Calu3 (cell line): ENCODE measurements at regions not wholly inside any gene's neighbourhood (a gene's known extent, or its start where the extent isn't known, plus 50 kb on each side); places are given as distances from the start of the nearest gene placed in this dataset.

ENCODE experiments used
- BruUV-seq: library from RNA; stranded (reverse); fragments of 400-500 nt; replicated peaks from 2 replicates; lab custom pipeline; 2021; lab: Mats Ljungman, UMichigan
- CTCF ChIA-PET: fragments of 300-600 bp; sonication (Branson Sonifier 250); formaldehyde crosslinking; loops from one replicate; lab custom pipeline; 2022; ENCODE audit warnings: antibody characterized with exemption; lab: Charles Lee
- DNase-seq: peaks from one replicate; pipeline ENCODE4 v3.0.0; 2022
- H3K27ac Mint-ChIP-seq: one replicate; pipeline ENCODE4 v1.8.0; 2022; ENCODE audit warnings: mixed read lengths; ENCODE audit not compliant: unreplicated experiment
- H3K27me3 Mint-ChIP-seq: one replicate; pipeline ENCODE4 v1.8.0; 2022; ENCODE audit warnings: mixed read lengths; ENCODE audit not compliant: unreplicated experiment
- H3K36me3 Mint-ChIP-seq: one replicate; pipeline ENCODE4 v1.8.0; 2022; ENCODE audit warnings: mild to moderate bottlenecking, moderate library complexity, mixed read lengths; ENCODE audit not compliant: insufficient read depth, unreplicated experiment
- H3K4me1 Mint-ChIP-seq: one replicate; pipeline ENCODE4 v1.8.0; 2022; ENCODE audit warnings: mild to moderate bottlenecking, low read depth, mixed read lengths; ENCODE audit not compliant: unreplicated experiment
- H3K4me3 Mint-ChIP-seq: one replicate; pipeline ENCODE4 v1.8.0; 2022; ENCODE audit warnings: mild to moderate bottlenecking, low read depth, moderate library complexity, mixed read lengths; ENCODE audit not compliant: unreplicated experiment
- H3K9me3 Mint-ChIP-seq: one replicate; pipeline ENCODE4 v1.8.0; 2022; ENCODE audit warnings: low read depth, mixed read lengths; ENCODE audit not compliant: unreplicated experiment
- intact Hi-C: fragments of 100-400 bp; cut with micrococcal nuclease; formaldehyde crosslinking; loops from one replicate; pipeline ENCODE4 v1.10.0; 2022; ENCODE audit not compliant: unreplicated experiment
- TF ChIP-seq, protein P1 (sequence below): fragments of 200-600 bp; IDR thresholded peaks from one replicate; pipeline ENCODE4 v1.8.0; 2022; ENCODE audit warnings: antibody characterized with exemption; ENCODE audit not compliant: unreplicated experiment

DNA sequence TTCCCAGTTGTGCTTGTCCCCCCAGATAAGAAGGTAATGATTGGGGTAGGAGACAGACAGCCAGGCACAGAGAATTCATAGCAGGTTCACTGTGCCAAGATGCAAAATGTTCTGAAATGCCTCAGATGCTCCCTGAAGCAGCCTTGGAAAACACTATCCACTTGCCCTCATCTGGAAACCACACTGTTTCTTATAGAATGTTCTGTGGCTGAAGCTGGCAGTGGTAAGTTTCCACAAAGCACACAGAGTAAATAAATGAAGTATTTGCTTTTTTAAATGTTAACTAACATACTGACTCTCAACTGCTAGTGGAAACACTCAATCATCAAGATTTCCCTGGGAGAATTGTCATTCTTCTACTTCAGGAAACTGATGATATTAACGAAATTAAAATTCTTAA is 311.4 kb downstream of the PRDM5 start:
- BruUV-seq: no TSS peak
- peaks cover 3% of the 10 kb centered on the region for H3K9me3 Mint-ChIP-seq
- TF ChIP-seq, protein P1, sequence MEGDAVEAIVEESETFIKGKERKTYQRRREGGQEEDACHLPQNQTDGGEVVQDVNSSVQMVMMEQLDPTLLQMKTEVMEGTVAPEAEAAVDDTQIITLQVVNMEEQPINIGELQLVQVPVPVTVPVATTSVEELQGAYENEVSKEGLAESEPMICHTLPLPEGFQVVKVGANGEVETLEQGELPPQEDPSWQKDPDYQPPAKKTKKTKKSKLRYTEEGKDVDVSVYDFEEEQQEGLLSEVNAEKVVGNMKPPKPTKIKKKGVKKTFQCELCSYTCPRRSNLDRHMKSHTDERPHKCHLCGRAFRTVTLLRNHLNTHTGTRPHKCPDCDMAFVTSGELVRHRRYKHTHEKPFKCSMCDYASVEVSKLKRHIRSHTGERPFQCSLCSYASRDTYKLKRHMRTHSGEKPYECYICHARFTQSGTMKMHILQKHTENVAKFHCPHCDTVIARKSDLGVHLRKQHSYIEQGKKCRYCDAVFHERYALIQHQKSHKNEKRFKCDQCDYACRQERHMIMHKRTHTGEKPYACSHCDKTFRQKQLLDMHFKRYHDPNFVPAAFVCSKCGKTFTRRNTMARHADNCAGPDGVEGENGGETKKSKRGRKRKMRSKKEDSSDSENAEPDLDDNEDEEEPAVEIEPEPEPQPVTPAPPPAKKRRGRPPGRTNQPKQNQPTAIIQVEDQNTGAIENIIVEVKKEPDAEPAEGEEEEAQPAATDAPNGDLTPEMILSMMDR: no peak

DNA sequence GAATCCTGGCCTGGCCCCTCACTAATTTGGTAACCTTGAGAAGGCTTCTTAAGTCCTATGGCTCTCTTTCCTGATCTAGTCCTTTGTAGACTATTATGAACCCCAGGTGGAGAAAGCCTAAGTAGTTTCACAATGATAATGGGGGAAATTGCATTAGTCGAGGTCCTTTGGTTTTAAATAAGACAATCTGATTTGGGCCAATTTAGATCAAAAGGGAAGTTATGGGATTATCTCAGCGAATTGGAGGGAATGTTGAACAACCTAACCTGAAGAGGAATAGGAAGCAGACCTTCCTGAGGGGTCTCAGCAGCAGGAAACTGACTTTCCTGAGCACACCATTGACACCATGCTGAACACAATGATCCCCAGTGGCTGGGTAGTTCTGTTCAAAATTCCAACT is 331.5 kb downstream of the PRDM5 start:
- Mint-ChIP-seq H3K9me3 (peaks cover 4% of the 10 kb centered on the region), H3K27ac (no peak overlapping the region)

More for the DNA sequence above, 311.4 kb downstream of the PRDM5 start:
- H3K4me1 Mint-ChIP-seq: no peaks in the 10 kb centered on the region
- CTCF ChIA-PET: no interaction called here
- H3K27me3 Mint-ChIP-seq: no peaks in the 10 kb centered on the region
- H3K27ac Mint-ChIP-seq: no peak overlapping the region
- no peak overlapping the region for H3K4me3 Mint-ChIP-seq
- no peak for DNase-seq
- H3K36me3 Mint-ChIP-seq: no peaks in the 10 kb centered on the region
- intact Hi-C loops: no loop called here

DNA sequence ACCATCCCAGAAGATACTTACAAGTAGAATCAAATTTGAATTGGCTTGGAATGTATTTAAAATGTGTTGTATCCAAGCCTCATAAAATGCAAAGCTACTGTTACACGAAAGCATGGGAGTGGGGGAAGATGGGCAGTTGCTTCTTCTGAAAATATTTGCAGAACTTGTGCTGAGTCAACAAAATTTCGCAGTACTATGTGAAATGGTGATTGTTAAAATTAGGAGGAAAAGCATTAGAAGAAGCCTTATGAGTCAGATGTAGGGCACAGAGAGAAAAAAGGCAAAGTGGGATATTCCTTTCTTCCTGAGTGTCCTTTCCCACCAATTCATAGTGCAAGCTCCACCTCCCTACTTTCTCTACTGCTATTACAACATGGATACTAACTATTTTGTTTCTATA is 332.7 kb downstream of the PRDM5 start:
- TF ChIP-seq, protein P1: no peak
- CTCF ChIA-PET: no interaction called here
- DNase-seq: no peak
- H3K27me3 Mint-ChIP-seq: no peaks in the 10 kb centered on the region
- H3K27ac Mint-ChIP-seq: no peak overlapping the region
- intact Hi-C loops: no loop called here
- no peaks in the 10 kb centered on the region for H3K36me3 Mint-ChIP-seq
- H3K4me1 Mint-ChIP-seq: no peaks in the 10 kb centered on the region
- BruUV-seq: no TSS peak
- no peak overlapping the region for H3K4me3 Mint-ChIP-seq
- H3K9me3 Mint-ChIP-seq: peaks cover 5% of the 10 kb centered on the region

More for the DNA sequence above, 331.5 kb downstream of the PRDM5 start:
- BruUV-seq: no TSS peak
- CTCF ChIA-PET: no interaction called here
- TF ChIP-seq, protein P1: no peak
- H3K27me3 Mint-ChIP-seq: no peaks in the 10 kb centered on the region
- DNase-seq: no peak
- H3K4me3 Mint-ChIP-seq: no peak overlapping the region
- no peaks in the 10 kb centered on the region for H3K36me3 Mint-ChIP-seq
- intact Hi-C loops: no loop called here
- H3K4me1 Mint-ChIP-seq: no peaks in the 10 kb centered on the region

DNA sequence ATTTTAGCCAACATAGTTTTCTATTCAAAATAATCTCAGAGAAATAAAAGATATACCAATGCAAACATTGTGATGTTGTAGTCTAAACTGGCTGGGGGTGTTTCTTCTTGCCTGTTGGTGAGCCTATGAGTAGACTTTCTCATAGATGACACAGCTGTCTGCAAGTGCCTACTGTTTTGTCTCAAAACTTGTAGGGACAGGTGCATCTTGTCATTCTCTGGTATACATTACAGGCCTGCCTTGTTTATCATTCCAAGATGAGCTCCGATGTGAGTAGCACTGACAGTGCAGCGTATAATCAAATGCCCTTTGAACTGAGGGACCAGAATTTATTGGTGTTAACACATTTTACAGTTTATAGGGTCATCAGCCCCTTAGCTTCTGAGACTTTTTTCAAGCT is 353.8 kb downstream of the PRDM5 start:
- intact Hi-C loops: no loop called here
- H3K36me3 Mint-ChIP-seq: no peaks in the 10 kb centered on the region
- no peaks in the 10 kb centered on the region for H3K27me3 Mint-ChIP-seq
- H3K27ac Mint-ChIP-seq: no peak overlapping the region
- no peak for DNase-seq
- TF ChIP-seq, protein P1: no peak
- BruUV-seq: no TSS peak
- H3K4me1 Mint-ChIP-seq: no peaks in the 10 kb centered on the region
- CTCF ChIA-PET: no interaction called here
- H3K4me3 Mint-ChIP-seq: no peak overlapping the region
- no peaks in the 10 kb centered on the region for H3K9me3 Mint-ChIP-seq
